GM12878 (cell line): ENCODE measurements at regions not wholly inside any gene's neighbourhood (a gene's known extent, or its start where the extent isn't known, plus 50 kb on each side); places are given as distances from the start of the nearest gene placed in this dataset.

Experiments used
- ATAC-seq: fragments of 200-7000 bp; cut with Tn5 transposase; 3 replicates; pipeline ENCODE4 v1.9.1; 2020; ENCODE audit warnings: mild to moderate bottlenecking, moderate library complexity
- BruUV-seq: library from RNA; stranded (reverse); fragments of 400-500 nt; replicated peaks from 2 replicates; lab custom pipeline; 2021; lab: Mats Ljungman, UMichigan
- CTCF ChIA-PET: fragments of 300-600 bp; sonication (Branson Sonifier 250); formaldehyde crosslinking; extraction: SDS; loops from one replicate; lab custom pipeline; 2021; ENCODE audit warnings: inconsistent platforms; lab: Yijun Ruan, JAX
- POLR2A ChIA-PET: fragments of 350-600 bp; formaldehyde crosslinking; extraction: SDS; loops from one replicate; lab custom pipeline; 2021; ENCODE audit warnings: inconsistent platforms; lab: Charles Lee
- RAD21 ChIA-PET: fragments of 300-600 bp; sonication (Branson Sonifier 250); formaldehyde crosslinking; loops from one replicate; lab custom pipeline; 2023; ENCODE audit warnings: antibody characterized with exemption; ENCODE audit not compliant: unreplicated experiment; lab: Charles Lee
- SMC1A ChIA-PET: fragments of 300-600 bp; sonication (Branson Sonifier 250); formaldehyde crosslinking; loops from one replicate; lab custom pipeline; 2023; ENCODE audit not compliant: unreplicated experiment, uncharacterized antibody; lab: Charles Lee
- DNase-seq: peaks from one replicate; pipeline ENCODE4 v3.0.0-alpha.2; 2011; ENCODE audit warnings: low read depth, low spot score
- FAIRE-seq: peaks from 3 replicates; lab custom pipeline; 2011; peaks lifted over from hg19 to GRCh38; lab: Jason Lieb, UNC
- H2AFZ ChIP-seq: 2 replicates; pipeline ENCODE4 v1.6.0; 2011; ENCODE audit warnings: low read depth, low read length, control low read depth; ENCODE audit not compliant: control insufficient read depth
- H3K27ac ChIP-seq: 2 replicates; pipeline ENCODE4 v1.5.1; 2011; ENCODE audit warnings: control low read depth; ENCODE audit not compliant: control insufficient read depth, insufficient read depth
- H3K27me3 ChIP-seq, 2 experiments: replicated peaks in 1 of 2; 2 replicates each; pipeline versions ENCODE4 v1.6.0 to v1.6.1; 2011; ENCODE audit warnings: low read length in 1 of 2; ENCODE audit not compliant: control insufficient read depth in 2 of 2, insufficient read depth in 2 of 2
- H3K36me3 ChIP-seq, 2 experiments: 2 replicates each; pipeline ENCODE4 v1.5.1; 2011; ENCODE audit warnings: low read length in 1 of 2; ENCODE audit not compliant: control insufficient read depth in 2 of 2, insufficient read depth in 2 of 2
- H3K4me1 ChIP-seq: 2 replicates; pipeline ENCODE4 v1.6.1; 2011; ENCODE audit warnings: mild to moderate bottlenecking, low read length, moderate library complexity, mixed read lengths; ENCODE audit not compliant: control insufficient read depth, insufficient read depth
- H3K4me2 ChIP-seq: 2 replicates; pipeline ENCODE4 v1.6.0; 2011; ENCODE audit warnings: control low read depth; ENCODE audit not compliant: control insufficient read depth, insufficient read depth
- H3K4me3 ChIP-seq: fragments of 200-600 bp; sonication (generic); 2 replicates; pipeline ENCODE4 v1.5.1; 2016
- H3K79me2 ChIP-seq: 2 replicates; pipeline ENCODE4 v1.6.0; 2011; ENCODE audit warnings: low read length; ENCODE audit not compliant: control insufficient read depth, insufficient read depth
- H3K9ac ChIP-seq: 2 replicates; pipeline ENCODE4 v1.8.0; 2011; ENCODE audit warnings: low read length, control low read depth, mixed read lengths; ENCODE audit not compliant: control insufficient read depth, insufficient read depth
- H3K9me3 ChIP-seq: replicated peaks from 3 replicates; pipeline ENCODE4 v1.5.1; 2011; ENCODE audit warnings: mild to moderate bottlenecking, low read length; ENCODE audit not compliant: control insufficient read depth, insufficient read depth
- H4K20me1 ChIP-seq: 2 replicates; pipeline ENCODE4 v1.6.0; 2011; ENCODE audit not compliant: control insufficient read depth, insufficient read depth
- BCL11A ChIP-seq: IDR thresholded peaks from 2 replicates; pipeline ENCODE4 v1.6.1; 2011; ENCODE audit warnings: low read depth, low read length
- EGR1 ChIP-seq, 2 experiments: IDR thresholded peaks; 1 replicate in 1 of 2; 2 replicates in 1 of 2; pipeline ENCODE4 v1.6.1; 2011 to 2012; ENCODE audit warnings: low read depth in 2 of 2, low read length in 2 of 2, borderline replicate concordance in 1 of 2, mild to moderate bottlenecking in 1 of 2, moderate library complexity in 1 of 2
- GABPA ChIP-seq: IDR thresholded peaks from 2 replicates; pipeline ENCODE4 v1.6.1; 2014; ENCODE audit warnings: antibody characterized with exemption, low read depth, mild to moderate bottlenecking, inconsistent platforms
- GATAD2B ChIP-seq: fragments of 450-650 bp; conservative IDR thresholded peaks from 2 replicates; pipeline ENCODE4 v1.6.1; 2017; ENCODE audit warnings: low read depth, mild to moderate bottlenecking, moderate library complexity
- HDGF ChIP-seq: fragments of 450-650 bp; IDR thresholded peaks from 2 replicates; pipeline ENCODE4 v1.6.1; 2016; ENCODE audit warnings: antibody characterized with exemption
- KAT2A ChIP-seq: conservative IDR thresholded peaks from 2 replicates; pipeline ENCODE4 v1.6.1; 2011; ENCODE audit warnings: low read depth, low read length; ENCODE audit not compliant: control insufficient read depth
- MXI1 ChIP-seq: fragments of 150-350 bp; IDR thresholded peaks from 2 replicates; pipeline ENCODE4 v1.6.1; 2011; ENCODE audit warnings: low read depth, mild to moderate bottlenecking, inconsistent platforms, low read length, improper control_type of control experiment
- NFYB ChIP-seq: IDR thresholded peaks from 2 replicates; pipeline ENCODE4 v1.6.1; 2011; ENCODE audit warnings: low read depth, mild to moderate bottlenecking, low read length, improper control_type of control experiment, moderate library complexity; ENCODE audit not compliant: insufficient read depth
- POLR2AphosphoS5 ChIP-seq: IDR thresholded peaks from 2 replicates; pipeline ENCODE4 v1.6.1; 2011; ENCODE audit warnings: mild to moderate bottlenecking, low read length, inconsistent platforms
- SRF ChIP-seq, 2 experiments: IDR thresholded peaks; 2 replicates each; pipeline ENCODE4 v1.6.1; 2011; ENCODE audit warnings: low read depth in 2 of 2, low read length in 2 of 2, mild to moderate bottlenecking in 1 of 2, moderate library complexity in 1 of 2
- STAT3 ChIP-seq: IDR thresholded peaks from 2 replicates; pipeline ENCODE4 v1.6.1; 2011; ENCODE audit warnings: low read depth, low read length, improper control_type of control experiment
- YY1 ChIP-seq: IDR thresholded peaks from 2 replicates; pipeline ENCODE4 v1.6.1; 2011; ENCODE audit warnings: low read depth, mild to moderate bottlenecking, low read length
- ZNF207 ChIP-seq: fragments of 450-650 bp; IDR thresholded peaks from 2 replicates; pipeline ENCODE4 v1.6.1; 2014; ENCODE audit warnings: antibody characterized with exemption, mild to moderate bottlenecking, borderline replicate concordance
- ZNF217 ChIP-seq: fragments of 450-650 bp; IDR thresholded peaks from 2 replicates; pipeline ENCODE4 v1.6.1; 2017; ENCODE audit warnings: antibody characterized with exemption, mild to moderate bottlenecking
- ZNF24 ChIP-seq: fragments of 450-650 bp; IDR thresholded peaks from 2 replicates; pipeline ENCODE4 v1.6.1; 2017; ENCODE audit warnings: antibody characterized with exemption, mild to moderate bottlenecking
- ZNF622 ChIP-seq: fragments of 450-650 bp; IDR thresholded peaks from 2 replicates; pipeline ENCODE4 v1.6.1; 2017; ENCODE audit warnings: mild to moderate bottlenecking, inconsistent platforms
- WGBS: methylation state at CpG from one replicate; pipeline ENCODE4 v1.1.6; 2016; ENCODE audit warnings: low lambda C conversion rate; ENCODE audit not compliant: insufficient replicate concordance, insufficient coverage; ENCODE audit errors: missing lambda C conversion rate; 5-methylcytosine and 5-hydroxymethylcytosine counted together
- in situ Hi-C: fragments of 300-500 bp; cut with MboI; formaldehyde crosslinking; loops from 9 replicates; pipeline ENCODE4 v1.14.3; 2018; ENCODE audit warnings: mixed read lengths
- intact Hi-C: fragments of 100-400 bp; cut with micrococcal nuclease; formaldehyde crosslinking; loops from one replicate; pipeline ENCODE4 v1.14.2; 2022; ENCODE audit not compliant: unreplicated experiment
- TF ChIP-seq, protein P1 (sequence below): fragments of 450-650 bp; IDR thresholded peaks from 2 replicates; pipeline ENCODE4 v1.6.1; 2018; ENCODE audit warnings: mild to moderate bottlenecking, low read depth, moderate library complexity; ENCODE audit not compliant: partially characterized antibody
- TF ChIP-seq, protein P2 (sequence below): IDR thresholded peaks from 2 replicates; pipeline ENCODE4 v1.6.1; 2011; ENCODE audit warnings: borderline replicate concordance, low read depth, mild to moderate bottlenecking, moderate library complexity, mixed read lengths, low read length; ENCODE audit not compliant: insufficient read depth; ENCODE audit errors: extremely low read length

DNA sequence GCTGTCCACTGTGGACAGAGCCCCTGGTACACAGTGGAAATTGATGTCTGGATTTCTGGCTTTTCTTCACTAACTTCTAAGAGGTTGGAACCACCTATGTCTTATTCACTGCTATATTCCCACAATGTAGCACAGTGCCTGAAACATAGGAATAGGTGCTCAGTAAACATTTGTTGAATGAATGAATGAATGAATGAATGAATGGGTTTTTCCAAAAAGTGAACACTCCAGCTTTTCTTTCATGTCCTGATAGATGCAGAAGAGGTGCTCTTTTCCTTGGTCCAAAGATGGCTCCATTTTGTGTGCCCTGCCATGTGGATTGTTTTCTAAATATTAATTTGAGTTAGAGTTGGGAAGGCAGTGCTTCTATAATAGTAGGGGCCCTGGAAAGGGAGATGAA lies 124.1 kb downstream of the SP3 start:
- Histone ChIP-seq H3K27me3 (no peaks in the 10 kb centered on the region), H3K79me2 (no peaks in the 10 kb centered on the region), H2AFZ (no peak overlapping the region), H3K4me2 (no peak overlapping the region), H3K27ac (no peak overlapping the region), H3K4me3 (no peak overlapping the region), H3K9me3 (no peaks in the 10 kb centered on the region; the same call in 2 of the 3 replicates), H3K36me3 (no peaks in the 10 kb centered on the region), H3K9ac (no peak overlapping the region), H4K20me1 (no peaks in the 10 kb centered on the region), H3K4me1 (no peaks in the 10 kb centered on the region)
- ChIA-PET POLR2A (no interaction called here), SMC1A (no interaction called here), CTCF (no interaction called here), RAD21 (no interaction called here)
- ATAC-seq (no peak), FAIRE-seq (no peak), DNase-seq (no peak)
- in situ Hi-C loops (no loop called here), intact Hi-C loops (no loop called here)
- no peak for TF ChIP-seq YY1
- no peak for TF ChIP-seq SRF (IDR thresholded peaks at IDR 0.05; ENCODE audit: low read depth in 2 of 2, low read length in 2 of 2)
- peak; percentile 51; the same call in 1 of the 2 replicates for TF ChIP-seq ZNF24
- TF ChIP-seq GATAD2B: no peak
- TF ChIP-seq KAT2A: no peak
- TF ChIP-seq HDGF: no peak
- BruUV-seq: no TSS peak

DNA sequence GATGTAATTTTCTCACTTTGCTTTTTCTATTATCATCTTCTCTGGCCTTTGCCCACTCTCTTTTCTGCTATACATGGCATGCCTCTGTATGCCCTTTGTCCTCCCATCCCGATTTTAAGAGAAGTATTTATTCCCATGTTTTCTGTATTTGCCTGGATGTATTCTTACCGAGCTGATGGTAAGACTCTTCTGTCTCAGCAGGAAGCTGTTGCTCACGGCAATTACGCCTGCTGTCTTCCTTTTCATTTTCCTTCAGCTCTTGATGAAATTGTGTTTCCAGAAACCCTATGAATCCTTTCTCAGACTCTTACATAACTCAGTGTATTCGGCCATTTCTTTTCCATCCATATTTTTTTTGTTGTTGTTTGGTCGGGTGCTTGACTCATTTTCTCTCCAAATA lies 121.6 kb downstream of the SP3 start:
- ChIA-PET RAD21 (no interaction called here), CTCF (no interaction called here), POLR2A (no interaction called here), SMC1A (no interaction called here)
- intact Hi-C loops (no loop called here), in situ Hi-C loops (no loop called here)
- H3K9ac ChIP-seq: no peak overlapping the region
- no peaks in the 10 kb centered on the region for H3K4me1 ChIP-seq
- H3K9me3 ChIP-seq: no peaks in the 10 kb centered on the region; the same call in 1 of the 3 replicates
- H4K20me1 ChIP-seq: no peaks in the 10 kb centered on the region
- no peaks in the 10 kb centered on the region for H3K79me2 ChIP-seq
- H3K4me2 ChIP-seq: no peak overlapping the region
- FAIRE-seq (no peak), ATAC-seq (no peak), DNase-seq (no peak)
- no peak overlapping the region for H3K27ac ChIP-seq
- no peaks in the 10 kb centered on the region for H3K36me3 ChIP-seq
- no peak overlapping the region for H2AFZ ChIP-seq
- no TSS peak for BruUV-seq
- H3K27me3 ChIP-seq: no peaks in the 10 kb centered on the region
- H3K4me3 ChIP-seq: no peak overlapping the region
- WGBS: 41% methylated on average over 6 of the region's 6 CpGs
- TF ChIP-seq EGR1 (IDR thresholded peaks at IDR 0.05; ENCODE audit: borderline replicate concordance in 1 of 2, low read depth in 2 of 2, low read length in 2 of 2) (no peak), BCL11A (no peak), GABPA (no peak), MXI1 (no peak), NFYB (no peak), SRF (IDR thresholded peaks at IDR 0.05; ENCODE audit: low read depth in 2 of 2, low read length in 2 of 2) (no peak), POLR2AphosphoS5 (no peak), ZNF622 (no peak), ZNF217 (no peak), STAT3 (no peak), ZNF207 (no peak)
- TF ChIP-seq, protein P1, sequence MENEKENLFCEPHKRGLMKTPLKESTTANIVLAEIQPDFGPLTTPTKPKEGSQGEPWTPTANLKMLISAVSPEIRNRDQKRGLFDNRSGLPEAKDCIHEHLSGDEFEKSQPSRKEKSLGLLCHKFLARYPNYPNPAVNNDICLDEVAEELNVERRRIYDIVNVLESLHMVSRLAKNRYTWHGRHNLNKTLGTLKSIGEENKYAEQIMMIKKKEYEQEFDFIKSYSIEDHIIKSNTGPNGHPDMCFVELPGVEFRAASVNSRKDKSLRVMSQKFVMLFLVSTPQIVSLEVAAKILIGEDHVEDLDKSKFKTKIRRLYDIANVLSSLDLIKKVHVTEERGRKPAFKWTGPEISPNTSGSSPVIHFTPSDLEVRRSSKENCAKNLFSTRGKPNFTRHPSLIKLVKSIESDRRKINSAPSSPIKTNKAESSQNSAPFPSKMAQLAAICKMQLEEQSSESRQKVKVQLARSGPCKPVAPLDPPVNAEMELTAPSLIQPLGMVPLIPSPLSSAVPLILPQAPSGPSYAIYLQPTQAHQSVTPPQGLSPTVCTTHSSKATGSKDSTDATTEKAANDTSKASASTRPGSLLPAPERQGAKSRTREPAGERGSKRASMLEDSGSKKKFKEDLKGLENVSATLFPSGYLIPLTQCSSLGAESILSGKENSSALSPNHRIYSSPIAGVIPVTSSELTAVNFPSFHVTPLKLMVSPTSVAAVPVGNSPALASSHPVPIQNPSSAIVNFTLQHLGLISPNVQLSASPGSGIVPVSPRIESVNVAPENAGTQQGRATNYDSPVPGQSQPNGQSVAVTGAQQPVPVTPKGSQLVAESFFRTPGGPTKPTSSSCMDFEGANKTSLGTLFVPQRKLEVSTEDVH: no peak
- TF ChIP-seq, protein P2, sequence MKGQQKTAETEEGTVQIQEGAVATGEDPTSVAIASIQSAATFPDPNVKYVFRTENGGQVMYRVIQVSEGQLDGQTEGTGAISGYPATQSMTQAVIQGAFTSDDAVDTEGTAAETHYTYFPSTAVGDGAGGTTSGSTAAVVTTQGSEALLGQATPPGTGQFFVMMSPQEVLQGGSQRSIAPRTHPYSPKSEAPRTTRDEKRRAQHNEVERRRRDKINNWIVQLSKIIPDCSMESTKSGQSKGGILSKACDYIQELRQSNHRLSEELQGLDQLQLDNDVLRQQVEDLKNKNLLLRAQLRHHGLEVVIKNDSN: no peak
